ENCODE measurements at regions not wholly inside any gene's neighbourhood (a gene's known extent, or its start where the extent isn't known, plus 50 kb on each side); places are given as distances from the start of the nearest gene placed in this dataset.

DNA sequence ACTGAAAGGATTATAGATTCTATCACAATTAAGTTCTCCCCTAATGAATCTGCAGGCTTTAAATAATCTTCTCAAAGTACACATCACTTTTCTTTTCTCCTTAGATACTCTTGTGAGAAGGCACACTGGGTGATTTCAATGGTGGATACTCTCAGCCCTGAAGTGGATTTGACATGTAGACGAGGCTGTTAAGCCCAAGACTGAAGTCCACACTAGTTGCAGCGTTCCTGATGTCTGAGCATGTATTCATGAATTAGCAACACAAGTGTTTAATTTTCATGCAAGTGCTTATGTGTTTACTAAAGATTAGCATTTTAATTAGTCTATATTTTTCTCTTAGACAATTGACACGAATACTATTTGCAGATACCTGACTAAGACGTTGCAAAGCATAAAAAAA is 218.9 kb downstream of the TMEM161B start:
- TF ChIP-seq SIN3A (IDR thresholded peaks at IDR 0.05; ENCODE audit: borderline replicate concordance, insufficient read depth, low read length) = no peak
- TF ChIP-seq POLR2AphosphoS5 (IDR thresholded peaks at IDR 0.05; ENCODE audit: low read depth, low read length) = no peak

DNA sequence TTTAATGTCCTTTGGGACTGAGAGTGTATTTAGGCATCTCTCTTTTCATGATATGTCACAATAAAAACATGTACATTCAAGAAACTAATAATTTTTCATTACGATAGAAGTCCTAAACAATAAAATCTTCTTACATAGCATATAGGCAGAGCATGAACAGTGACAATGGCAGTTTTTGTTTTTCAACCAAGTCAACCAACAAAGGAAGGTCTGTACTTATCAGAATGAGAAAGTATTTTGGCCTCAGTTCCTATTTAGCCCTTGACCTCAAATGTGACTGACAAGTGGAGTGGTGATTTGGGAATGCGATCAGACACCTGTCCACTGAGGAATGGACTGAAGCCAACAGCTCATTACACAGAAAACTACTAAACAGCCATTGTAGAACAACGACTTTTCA is 219.5 kb downstream of the TMEM161B start:
- TF ChIP-seq FOXP2 (optimal IDR thresholded peaks at IDR 0.05; ENCODE audit: borderline replicate concordance, extremely low read depth, extremely low read length, insufficient read depth) (no peak), TAF1 (IDR thresholded peaks at IDR 0.05; ENCODE audit: borderline replicate concordance, insufficient read depth, low read length) (no peak), SIN3A (IDR thresholded peaks at IDR 0.05; ENCODE audit: borderline replicate concordance, insufficient read depth, low read length) (no peak), POLR2AphosphoS5 (IDR thresholded peaks at IDR 0.05; ENCODE audit: low read depth, low read length) (no peak)
- TF ChIP-seq, protein P1, sequence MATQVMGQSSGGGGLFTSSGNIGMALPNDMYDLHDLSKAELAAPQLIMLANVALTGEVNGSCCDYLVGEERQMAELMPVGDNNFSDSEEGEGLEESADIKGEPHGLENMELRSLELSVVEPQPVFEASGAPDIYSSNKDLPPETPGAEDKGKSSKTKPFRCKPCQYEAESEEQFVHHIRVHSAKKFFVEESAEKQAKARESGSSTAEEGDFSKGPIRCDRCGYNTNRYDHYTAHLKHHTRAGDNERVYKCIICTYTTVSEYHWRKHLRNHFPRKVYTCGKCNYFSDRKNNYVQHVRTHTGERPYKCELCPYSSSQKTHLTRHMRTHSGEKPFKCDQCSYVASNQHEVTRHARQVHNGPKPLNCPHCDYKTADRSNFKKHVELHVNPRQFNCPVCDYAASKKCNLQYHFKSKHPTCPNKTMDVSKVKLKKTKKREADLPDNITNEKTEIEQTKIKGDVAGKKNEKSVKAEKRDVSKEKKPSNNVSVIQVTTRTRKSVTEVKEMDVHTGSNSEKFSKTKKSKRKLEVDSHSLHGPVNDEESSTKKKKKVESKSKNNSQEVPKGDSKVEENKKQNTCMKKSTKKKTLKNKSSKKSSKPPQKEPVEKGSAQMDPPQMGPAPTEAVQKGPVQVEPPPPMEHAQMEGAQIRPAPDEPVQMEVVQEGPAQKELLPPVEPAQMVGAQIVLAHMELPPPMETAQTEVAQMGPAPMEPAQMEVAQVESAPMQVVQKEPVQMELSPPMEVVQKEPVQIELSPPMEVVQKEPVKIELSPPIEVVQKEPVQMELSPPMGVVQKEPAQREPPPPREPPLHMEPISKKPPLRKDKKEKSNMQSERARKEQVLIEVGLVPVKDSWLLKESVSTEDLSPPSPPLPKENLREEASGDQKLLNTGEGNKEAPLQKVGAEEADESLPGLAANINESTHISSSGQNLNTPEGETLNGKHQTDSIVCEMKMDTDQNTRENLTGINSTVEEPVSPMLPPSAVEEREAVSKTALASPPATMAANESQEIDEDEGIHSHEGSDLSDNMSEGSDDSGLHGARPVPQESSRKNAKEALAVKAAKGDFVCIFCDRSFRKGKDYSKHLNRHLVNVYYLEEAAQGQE (IDR thresholded peaks at IDR 0.05; ENCODE audit: insufficient read depth in 1 of 2, low read depth in 2 of 2, low read length in 2 of 2) = no peak

GRCh38 chr5:88045931-88046461 is 222.6 kb downstream of the TMEM161B start:
- no peak for TF ChIP-seq SIN3A (IDR thresholded peaks at IDR 0.05; ENCODE audit: borderline replicate concordance, insufficient read depth, low read length)
- TF ChIP-seq FOXP2 (optimal IDR thresholded peaks at IDR 0.05; ENCODE audit: borderline replicate concordance, extremely low read depth, extremely low read length, insufficient read depth) = no peak
- TF ChIP-seq TAF1 (IDR thresholded peaks at IDR 0.05; ENCODE audit: borderline replicate concordance, insufficient read depth, low read length) = no peak
- TF ChIP-seq POLR2AphosphoS5 (IDR thresholded peaks at IDR 0.05; ENCODE audit: low read depth, low read length) = no peak
- TF ChIP-seq, protein P1 (IDR thresholded peaks at IDR 0.05; ENCODE audit: insufficient read depth in 1 of 2, low read depth in 2 of 2, low read length in 2 of 2) = no peak

- TF ChIP-seq SIN3A (IDR thresholded peaks at IDR 0.05; ENCODE audit: borderline replicate concordance, insufficient read depth, low read length) (no peak), POLR2AphosphoS5 (IDR thresholded peaks at IDR 0.05; ENCODE audit: low read depth, low read length) (no peak), FOXP2 (optimal IDR thresholded peaks at IDR 0.05; ENCODE audit: borderline replicate concordance, extremely low read depth, extremely low read length, insufficient read depth) (no peak), TAF1 (IDR thresholded peaks at IDR 0.05; ENCODE audit: borderline replicate concordance, insufficient read depth, low read length) (no peak)
- TF ChIP-seq, protein P1 (IDR thresholded peaks at IDR 0.05; ENCODE audit: insufficient read depth in 1 of 2, low read depth in 2 of 2, low read length in 2 of 2) = no peak
Observed at GRCh38 chr5:88045165-88045564, 223.5 kb downstream of the TMEM161B start.

DNA sequence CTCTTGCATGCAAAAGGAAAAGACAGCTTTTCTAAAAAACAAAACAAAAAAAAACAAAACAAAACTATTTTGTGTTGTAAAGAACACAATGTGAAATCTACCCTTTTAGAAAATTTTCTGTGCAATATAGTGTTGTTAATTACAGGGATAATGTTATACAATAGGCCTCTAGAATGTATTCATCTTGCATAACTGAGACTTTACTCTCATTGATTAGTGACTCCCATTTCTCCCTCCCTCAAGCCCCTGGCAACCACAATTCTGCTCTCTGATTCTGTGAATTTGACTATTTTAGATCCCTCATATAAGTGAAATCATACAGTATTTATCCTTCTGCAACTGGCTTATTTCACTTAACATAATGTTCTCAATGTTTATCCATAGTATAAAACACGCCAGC is 234.1 kb downstream of the TMEM161B start:
- no peak for TF ChIP-seq TAF1 (IDR thresholded peaks at IDR 0.05; ENCODE audit: borderline replicate concordance, insufficient read depth, low read length)

DNA sequence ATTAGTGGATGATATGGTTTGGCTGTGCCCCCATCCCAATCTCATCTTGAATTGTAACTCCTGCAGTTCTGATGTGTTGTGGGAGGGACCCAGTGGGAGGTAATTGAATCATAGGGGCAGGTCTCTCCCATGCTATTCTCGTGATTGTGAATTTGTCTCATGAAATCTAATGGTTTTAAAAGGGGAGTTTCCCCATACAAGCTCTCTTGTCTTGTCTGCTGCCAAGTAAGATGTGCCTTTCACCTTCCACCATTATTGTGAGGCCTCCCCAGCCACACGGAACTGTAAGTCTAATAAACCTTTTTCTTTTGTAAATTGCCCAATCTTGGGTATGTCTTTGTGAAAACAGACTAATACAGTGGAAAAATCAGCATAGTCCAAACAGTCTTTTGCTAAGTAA is 235.5 kb downstream of the TMEM161B start:
- TF ChIP-seq TAF1 (IDR thresholded peaks at IDR 0.05; ENCODE audit: borderline replicate concordance, insufficient read depth, low read length) (no peak), FOXP2 (optimal IDR thresholded peaks at IDR 0.05; ENCODE audit: borderline replicate concordance, extremely low read depth, extremely low read length, insufficient read depth) (no peak), POLR2AphosphoS5 (IDR thresholded peaks at IDR 0.05; ENCODE audit: low read depth, low read length) (no peak), SIN3A (IDR thresholded peaks at IDR 0.05; ENCODE audit: borderline replicate concordance, insufficient read depth, low read length) (no peak)
- TF ChIP-seq, protein P1 (IDR thresholded peaks at IDR 0.05; ENCODE audit: insufficient read depth in 1 of 2, low read depth in 2 of 2, low read length in 2 of 2) = no peak
